ENCODE measurements at regions not wholly inside any gene's neighbourhood (a gene's known extent, or its start where the extent isn't known, plus 50 kb on each side); places are given as distances from the start of the nearest gene placed in this dataset.

- Mint-ChIP-seq H3K27ac (no peak overlapping the region), H3K27me3 (ENCODE audit: low read depth) (no peaks in the 10 kb centered on the region), H3K4me3 (no peak overlapping the region), H3K36me3 (no peaks in the 10 kb centered on the region), H3K4me1 (peaks cover 6% of the 10 kb centered on the region), H3K9me3 (no peaks in the 10 kb centered on the region)
- ATAC-seq (peak; percentile 36), DNase-seq (ENCODE audit: low spot score) (no peak)
- no peak for TF ChIP-seq OVOL2 (CRISPR knock-in tag; IDR thresholded peaks at IDR 0.05; ENCODE audit: borderline replicate concordance)
- TF ChIP-seq ZNF138 (CRISPR knock-in tag; conservative IDR thresholded peaks at IDR 0.05): no peak
- TF ChIP-seq ZNF423 (CRISPR knock-in tag; IDR thresholded peaks at IDR 0.05): 0 out of 2 replicates have a peak, but pooled peaks have one; percentile 22
- ChIA-PET POLR2A (no interaction called here), CTCF (interaction anchor here (0.6 to 1.9 kb wide), 58 partner anchors 9 to 606 kb away, joined by 3 to 35 read pairs (median 4); partner anchors contain the start of genes ERCC6L2 and PTCH1)
These were observed 138.5 kb upstream of the ERCC6L2 start for GRCh38 chr9:95736891-95737522.

GRCh38 chr9:95736370-95736769 lies 139.1 kb upstream of the ERCC6L2 start:
- H3K4me1 Mint-ChIP-seq: peaks cover 6% of the 10 kb centered on the region

GRCh38 chr9:95735701-95736100 lies 139.8 kb upstream of the ERCC6L2 start:
- Mint-ChIP-seq H3K36me3 (no peaks in the 10 kb centered on the region), H3K4me1 (peaks cover 6% of the 10 kb centered on the region), H3K9me3 (peaks cover 3% of the 10 kb centered on the region; the same call in 1 of the 2 replicates), H3K27ac (no peak overlapping the region), H3K27me3 (ENCODE audit: low read depth) (no peaks in the 10 kb centered on the region), H3K4me3 (no peak overlapping the region)
- DNase-seq (ENCODE audit: low spot score): no peak
- ChIA-PET POLR2A (no interaction called here), CTCF (interaction anchor here (0.6 to 1.9 kb wide), 54 partner anchors 9 to 604 kb away, joined by 3 to 35 read pairs (median 4); partner anchors contain the start of genes ERCC6L2 and PTCH1)
- ATAC-seq: no peak
- TF ChIP-seq NFE2L1 (CRISPR knock-in tag; IDR thresholded peaks at IDR 0.05) (no peak), CDX4 (CRISPR knock-in tag; IDR thresholded peaks at IDR 0.05; ENCODE audit: borderline replicate concordance) (no peak), NFATC4 (CRISPR knock-in tag; IDR thresholded peaks at IDR 0.05) (no peak), EMX1 (CRISPR knock-in tag; IDR thresholded peaks at IDR 0.05) (no peak), ZSCAN18 (CRISPR knock-in tag; IDR thresholded peaks at IDR 0.05) (no peak), SOX15 (CRISPR knock-in tag; IDR thresholded peaks at IDR 0.05) (no peak), NFYB (CRISPR knock-in tag; conservative IDR thresholded peaks at IDR 0.05; ENCODE audit: low read depth) (no peak), PREB (CRISPR knock-in tag; IDR thresholded peaks at IDR 0.05; ENCODE audit: borderline replicate concordance) (no peak), MYBL2 (CRISPR knock-in tag; IDR thresholded peaks at IDR 0.05) (no peak), RORB (CRISPR knock-in tag; IDR thresholded peaks at IDR 0.05) (no peak), PRRX2 (CRISPR knock-in tag; IDR thresholded peaks at IDR 0.05) (no peak), FOXJ3 (CRISPR knock-in tag; IDR thresholded peaks at IDR 0.05; ENCODE audit: borderline replicate concordance) (no peak), ESRRA (CRISPR knock-in tag; IDR thresholded peaks at IDR 0.05; ENCODE audit: borderline replicate concordance) (no peak), ERG (CRISPR knock-in tag; IDR thresholded peaks at IDR 0.05) (no peak), KAT7 (CRISPR knock-in tag; IDR thresholded peaks at IDR 0.05; ENCODE audit: borderline replicate concordance) (no peak)

More at GRCh38 chr9:95736370-95736769, 139.1 kb upstream of the ERCC6L2 start:
- H3K9me3 Mint-ChIP-seq: no peaks in the 10 kb centered on the region
- peak; percentile 94 for ATAC-seq
- no peaks in the 10 kb centered on the region for H3K27me3 Mint-ChIP-seq (ENCODE audit: low read depth)
- H3K27ac Mint-ChIP-seq: no peak overlapping the region
- TF ChIP-seq CTCF (IDR thresholded peaks at IDR 0.05) (peak; percentile 48; the same call in 1 of the 2 replicates), EMX1 (CRISPR knock-in tag; IDR thresholded peaks at IDR 0.05) (no peak), PREB (CRISPR knock-in tag; IDR thresholded peaks at IDR 0.05; ENCODE audit: borderline replicate concordance) (no peak)
- ChIA-PET POLR2A (no interaction called here), CTCF (interaction anchor here (0.6 to 1.9 kb wide), 59 partner anchors 9 to 605 kb away, joined by 3 to 35 read pairs (median 4); partner anchors contain the start of genes ERCC6L2 and PTCH1)
- H3K36me3 Mint-ChIP-seq: no peaks in the 10 kb centered on the region
- peak; percentile 50 for DNase-seq (ENCODE audit: low spot score)
- no peak overlapping the region for H3K4me3 Mint-ChIP-seq

All from WTC11 (cell line).